Adrenal gland (tissue), 5 donors: ENCODE measurements at regions not wholly inside any gene's neighbourhood (a gene's known extent, or its start where the extent isn't known, plus 50 kb on each side); places are given as distances from the start of the nearest gene placed in this dataset.

Experiments used
- POLR2A ChIP-seq, 2 donors: fragments of 450-650 bp; IDR thresholded peaks; one replicate each; pipeline ENCODE4 v1.6.1; 2017; ENCODE audit warnings: antibody characterized with exemption in 2 of 2, mild to moderate bottlenecking in 2 of 2, moderate library complexity in 1 of 2
- TF ChIP-seq, protein P1 (sequence below), 6 experiments: fragments of 450-650 bp in 4 of 6; fragments of 200-600 bp in 2 of 6; sonication (generic) in 1 of 6; IDR thresholded peaks; 1 replicate in 5 of 6; 2 replicates in 1 of 6; pipeline versions ENCODE4 v1.5.1 to v1.8.0; 2016 to 2021; ENCODE audit warnings: antibody characterized with exemption in 6 of 6, mild to moderate bottlenecking in 2 of 6, moderate library complexity in 1 of 6
- donor health status: DM: no; HTN: no; CAD: no.

DNA sequence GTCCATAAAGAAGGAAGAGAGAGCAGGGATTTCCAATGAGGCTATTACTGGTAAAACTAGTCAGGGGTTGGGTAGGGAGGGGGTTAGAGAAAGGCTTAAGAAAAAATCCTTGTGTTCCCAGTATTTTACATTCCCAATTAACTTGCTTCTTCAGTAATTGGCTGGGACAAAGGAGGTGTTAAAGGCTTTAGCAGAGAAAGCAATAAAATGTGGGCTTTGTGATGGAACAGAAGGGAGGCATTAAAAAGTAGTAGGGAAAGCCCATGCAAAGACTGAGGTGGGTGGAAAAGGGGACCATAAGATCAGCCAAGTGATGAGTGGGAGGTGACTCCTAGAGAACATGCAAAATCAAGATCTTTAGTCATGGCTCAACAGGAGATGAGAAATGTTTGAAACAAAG lies 1467.2 kb downstream of the RPA4 start:
- TF ChIP-seq POLR2A (IDR thresholded peaks at IDR 0.05): no peak
- TF ChIP-seq, protein P1, sequence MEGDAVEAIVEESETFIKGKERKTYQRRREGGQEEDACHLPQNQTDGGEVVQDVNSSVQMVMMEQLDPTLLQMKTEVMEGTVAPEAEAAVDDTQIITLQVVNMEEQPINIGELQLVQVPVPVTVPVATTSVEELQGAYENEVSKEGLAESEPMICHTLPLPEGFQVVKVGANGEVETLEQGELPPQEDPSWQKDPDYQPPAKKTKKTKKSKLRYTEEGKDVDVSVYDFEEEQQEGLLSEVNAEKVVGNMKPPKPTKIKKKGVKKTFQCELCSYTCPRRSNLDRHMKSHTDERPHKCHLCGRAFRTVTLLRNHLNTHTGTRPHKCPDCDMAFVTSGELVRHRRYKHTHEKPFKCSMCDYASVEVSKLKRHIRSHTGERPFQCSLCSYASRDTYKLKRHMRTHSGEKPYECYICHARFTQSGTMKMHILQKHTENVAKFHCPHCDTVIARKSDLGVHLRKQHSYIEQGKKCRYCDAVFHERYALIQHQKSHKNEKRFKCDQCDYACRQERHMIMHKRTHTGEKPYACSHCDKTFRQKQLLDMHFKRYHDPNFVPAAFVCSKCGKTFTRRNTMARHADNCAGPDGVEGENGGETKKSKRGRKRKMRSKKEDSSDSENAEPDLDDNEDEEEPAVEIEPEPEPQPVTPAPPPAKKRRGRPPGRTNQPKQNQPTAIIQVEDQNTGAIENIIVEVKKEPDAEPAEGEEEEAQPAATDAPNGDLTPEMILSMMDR (IDR thresholded peaks at IDR 0.05): no peak
